HEK293 (cell line): ENCODE measurements at regions not wholly inside any gene's neighbourhood (a gene's known extent, or its start where the extent isn't known, plus 50 kb on each side); places are given as distances from the start of the nearest gene placed in this dataset.

Experiments
- GFI1B ChIP-seq: fragments of 450-650 bp; formaldehyde crosslinking; IDR thresholded peaks from 2 replicates; pipeline ENCODE4 v1.5.1; 2016; ENCODE audit warnings: missing biosample characterization, missing genetic modification characterization
- HOXC10 ChIP-seq: sonication (generic); formaldehyde crosslinking; IDR thresholded peaks from 2 replicates; pipeline ENCODE4 v1.8.1; 2023; ENCODE audit warnings: mild to moderate bottlenecking, missing genetic modification reagents
- KLF1 ChIP-seq: fragments of 450-650 bp; formaldehyde crosslinking; IDR thresholded peaks from 2 replicates; pipeline ENCODE4 v1.5.1; 2016; ENCODE audit warnings: missing biosample characterization, missing genetic modification characterization
- KLF9 ChIP-seq: fragments of 450-650 bp; formaldehyde crosslinking; IDR thresholded peaks from 2 replicates; pipeline ENCODE4 v1.5.1; 2016; ENCODE audit warnings: missing biosample characterization, missing genetic modification characterization, low read depth
- MEIS1 ChIP-seq: sonication (generic); formaldehyde crosslinking; IDR thresholded peaks from 2 replicates; pipeline ENCODE4 v1.8.1; 2022; ENCODE audit warnings: missing genetic modification reagents, mild to moderate bottlenecking, borderline replicate concordance
- PRDM2 ChIP-seq: fragments of 450-650 bp; formaldehyde crosslinking; IDR thresholded peaks from 2 replicates; pipeline ENCODE4 v1.5.1; 2016; ENCODE audit warnings: missing biosample characterization, missing genetic modification characterization, borderline replicate concordance
- TSHZ1 ChIP-seq: fragments of 450-650 bp; formaldehyde crosslinking; IDR thresholded peaks from 2 replicates; pipeline ENCODE4 v1.5.1; 2016; ENCODE audit warnings: missing biosample characterization, missing genetic modification characterization, borderline replicate concordance
- YY1 ChIP-seq: fragments of 450-650 bp; formaldehyde crosslinking; IDR thresholded peaks from 2 replicates; pipeline ENCODE4 v1.5.1; 2018; ENCODE audit warnings: missing biosample characterization, missing genetic modification characterization
- ZBTB1 ChIP-seq: fragments of 450-650 bp; formaldehyde crosslinking; IDR thresholded peaks from 2 replicates; pipeline ENCODE4 v1.5.1; 2016; ENCODE audit warnings: missing biosample characterization, missing genetic modification characterization
- ZEB2 ChIP-seq: fragments of 450-650 bp; formaldehyde crosslinking; IDR thresholded peaks from 2 replicates; pipeline ENCODE4 v1.5.1; 2016; ENCODE audit warnings: missing biosample characterization, missing genetic modification characterization
- ZFP3 ChIP-seq: fragments of 450-650 bp; formaldehyde crosslinking; IDR thresholded peaks from 2 replicates; pipeline ENCODE4 v1.5.1; 2016; ENCODE audit warnings: low read depth, missing biosample characterization, missing genetic modification characterization
- ZFP69B ChIP-seq: fragments of 450-650 bp; formaldehyde crosslinking; IDR thresholded peaks from 2 replicates; pipeline ENCODE4 v1.5.1; 2016; ENCODE audit warnings: missing biosample characterization, missing genetic modification characterization
- ZNF121 ChIP-seq: fragments of 450-650 bp; formaldehyde crosslinking; IDR thresholded peaks from 2 replicates; pipeline ENCODE4 v1.5.1; 2016; ENCODE audit warnings: missing biosample characterization, missing genetic modification characterization
- ZNF157 ChIP-seq: fragments of 450-650 bp; formaldehyde crosslinking; IDR thresholded peaks from 2 replicates; pipeline ENCODE4 v1.5.1; 2016; ENCODE audit warnings: missing biosample characterization, missing genetic modification characterization
- ZNF16 ChIP-seq: fragments of 450-650 bp; formaldehyde crosslinking; IDR thresholded peaks from 2 replicates; pipeline ENCODE4 v1.5.1; 2016; ENCODE audit warnings: low read depth, missing biosample characterization, missing genetic modification characterization
- ZNF169 ChIP-seq: fragments of 450-650 bp; formaldehyde crosslinking; IDR thresholded peaks from 2 replicates; pipeline ENCODE4 v1.5.1; 2016; ENCODE audit warnings: missing biosample characterization, missing genetic modification characterization
- ZNF18 ChIP-seq: fragments of 450-650 bp; formaldehyde crosslinking; IDR thresholded peaks from 2 replicates; pipeline ENCODE4 v1.5.1; 2016; ENCODE audit warnings: missing biosample characterization, missing genetic modification characterization
- ZNF2 ChIP-seq: fragments of 450-650 bp; formaldehyde crosslinking; IDR thresholded peaks from 2 replicates; pipeline ENCODE4 v1.5.1; 2016; ENCODE audit warnings: missing biosample characterization, missing genetic modification characterization
- ZNF211 ChIP-seq: fragments of 450-650 bp; formaldehyde crosslinking; IDR thresholded peaks from 2 replicates; pipeline ENCODE4 v1.5.1; 2016; ENCODE audit warnings: low read depth, missing biosample characterization, missing genetic modification characterization
- ZNF223 ChIP-seq: fragments of 450-650 bp; formaldehyde crosslinking; IDR thresholded peaks from 2 replicates; pipeline ENCODE4 v1.5.1; 2016; ENCODE audit warnings: missing biosample characterization, missing genetic modification characterization
- ZNF302 ChIP-seq: fragments of 450-650 bp; formaldehyde crosslinking; IDR thresholded peaks from 2 replicates; pipeline ENCODE4 v1.5.1; 2016; ENCODE audit warnings: missing biosample characterization, missing genetic modification characterization, low read depth
- ZNF324 ChIP-seq: fragments of 450-650 bp; formaldehyde crosslinking; IDR thresholded peaks from 2 replicates; pipeline ENCODE4 v1.5.1; 2016; ENCODE audit warnings: missing biosample characterization, missing genetic modification characterization
- ZNF423 ChIP-seq: fragments of 450-650 bp; formaldehyde crosslinking; IDR thresholded peaks from 2 replicates; pipeline ENCODE4 v1.5.1; 2016; ENCODE audit warnings: missing biosample characterization, missing genetic modification characterization
- ZNF426 ChIP-seq: fragments of 450-650 bp; formaldehyde crosslinking; IDR thresholded peaks from 2 replicates; pipeline ENCODE4 v1.5.1; 2017; ENCODE audit warnings: missing biosample characterization, missing genetic modification characterization, mild to moderate bottlenecking, inconsistent platforms, moderate library complexity
- ZNF433 ChIP-seq: fragments of 450-650 bp; formaldehyde crosslinking; IDR thresholded peaks from 2 replicates; pipeline ENCODE4 v1.5.1; 2016; ENCODE audit warnings: missing biosample characterization, missing genetic modification characterization, low read depth
- ZNF48 ChIP-seq: fragments of 450-650 bp; formaldehyde crosslinking; IDR thresholded peaks from 2 replicates; pipeline ENCODE4 v1.5.1; 2016; ENCODE audit warnings: missing biosample characterization, missing genetic modification characterization
- ZNF548 ChIP-seq: fragments of 450-650 bp; formaldehyde crosslinking; IDR thresholded peaks from 2 replicates; pipeline ENCODE4 v1.5.1; 2016; ENCODE audit warnings: missing biosample characterization, missing genetic modification characterization
- ZNF623 ChIP-seq: fragments of 450-650 bp; formaldehyde crosslinking; IDR thresholded peaks from 2 replicates; pipeline ENCODE4 v1.5.1; 2016; ENCODE audit warnings: missing biosample characterization, missing genetic modification characterization
- ZNF629 ChIP-seq: fragments of 450-650 bp; formaldehyde crosslinking; IDR thresholded peaks from 2 replicates; pipeline ENCODE4 v1.5.1; 2017; ENCODE audit warnings: missing biosample characterization, missing genetic modification characterization
- ZNF791 ChIP-seq: fragments of 450-650 bp; formaldehyde crosslinking; IDR thresholded peaks from 2 replicates; pipeline ENCODE4 v1.5.1; 2016; ENCODE audit warnings: missing biosample characterization, missing genetic modification characterization

GRCh38 chr5:126002222-126002897 lies 420.8 kb upstream of the GRAMD2B start (continued):
- TF ChIP-seq ZBTB1 (tag by site-specific recombination) (no peak), ZNF157 (tag by site-specific recombination) (no peak), ZNF548 (tag by site-specific recombination) (no peak), ZNF791 (tag by site-specific recombination) (no peak), HOXC10 (CRISPR knock-in tag) (no peak), GFI1B (tag by site-specific recombination) (no peak), ZNF324 (tag by site-specific recombination) (no peak), KLF9 (tag by site-specific recombination) (no peak), ZNF2 (tag by site-specific recombination) (no peak; the same call in 1 of the 2 replicates), ZNF423 (tag by site-specific recombination) (no peak), TSHZ1 (peak; percentile 17; the same call in 1 of the 2 replicates), ZFP69B (peak; percentile 63; the same call in 1 of the 2 replicates), ZNF623 (tag by site-specific recombination) (no peak), ZNF433 (no peak), ZNF629 (tag by site-specific recombination) (peak; percentile 66), MEIS1 (no peak), ZNF169 (tag by site-specific recombination) (no peak), YY1 (tag by site-specific recombination) (no peak), ZNF48 (tag by site-specific recombination) (no peak), PRDM2 (tag by site-specific recombination) (no peak), ZNF211 (tag by site-specific recombination) (no peak), ZEB2 (tag by site-specific recombination) (peak; percentile 23; the same call in 1 of the 2 replicates), ZNF121 (tag by site-specific recombination) (no peak), KLF1 (tag by site-specific recombination) (no peak), ZNF302 (tag by site-specific recombination) (no peak), ZNF16 (tag by site-specific recombination) (no peak), ZFP3 (no peak), ZNF223 (tag by site-specific recombination) (no peak), ZNF426 (no peak), ZNF18 (peak; percentile 55)
